Mesothelial cell of epicardium (in vitro differentiated cells): ENCODE measurements at regions not wholly inside any gene's neighbourhood (a gene's known extent, or its start where the extent isn't known, plus 50 kb on each side); places are given as distances from the start of the nearest gene placed in this dataset.

Experiments used
- DNase-seq, 2 experiments: peaks; one replicate each; pipeline ENCODE4 v3.0.0; 2021; ENCODE audit warnings: low spot score in 2 of 2; ENCODE audit not compliant: unreplicated experiment in 2 of 2
- H3K27ac Mint-ChIP-seq: 2 replicates; pipeline ENCODE4 v1.8.0; 2021; ENCODE audit warnings: mixed read lengths
- H3K27me3 Mint-ChIP-seq: 2 replicates; pipeline ENCODE4 v1.8.0; 2021; ENCODE audit warnings: low read depth, mixed read lengths
- H3K36me3 Mint-ChIP-seq: 2 replicates; pipeline ENCODE4 v1.8.0; 2021; ENCODE audit warnings: mixed read lengths
- H3K4me1 Mint-ChIP-seq: 2 replicates; pipeline ENCODE4 v1.8.0; 2021; ENCODE audit warnings: mixed read lengths
- H3K4me3 Mint-ChIP-seq: 2 replicates; pipeline ENCODE4 v1.8.0; 2021; ENCODE audit warnings: mild to moderate bottlenecking, moderate library complexity, mixed read lengths
- H3K9me3 Mint-ChIP-seq: 2 replicates; pipeline ENCODE4 v1.8.0; 2021; ENCODE audit warnings: mixed read lengths
- CTCF ChIP-seq: fragments of 200-600 bp; sonication (generic); IDR thresholded peaks from one replicate; pipeline ENCODE4 v1.5.0; 2021; ENCODE audit warnings: antibody characterized with exemption; ENCODE audit not compliant: unreplicated experiment

- peaks cover 5% of the 10 kb centered on the region for H3K9me3 Mint-ChIP-seq
- H3K27ac Mint-ChIP-seq, result no peak overlapping the region
- H3K4me3 Mint-ChIP-seq, result no peak overlapping the region
- H3K36me3 Mint-ChIP-seq, result no peaks in the 10 kb centered on the region
- H3K27me3 Mint-ChIP-seq, result no peaks in the 10 kb centered on the region
- no peak for DNase-seq
- no peak for TF ChIP-seq CTCF
- H3K4me1 Mint-ChIP-seq, result no peaks in the 10 kb centered on the region
These were observed 304.2 kb downstream of the DNAH5 start for GRCh38 chr5:13640270-13640669.

DNA sequence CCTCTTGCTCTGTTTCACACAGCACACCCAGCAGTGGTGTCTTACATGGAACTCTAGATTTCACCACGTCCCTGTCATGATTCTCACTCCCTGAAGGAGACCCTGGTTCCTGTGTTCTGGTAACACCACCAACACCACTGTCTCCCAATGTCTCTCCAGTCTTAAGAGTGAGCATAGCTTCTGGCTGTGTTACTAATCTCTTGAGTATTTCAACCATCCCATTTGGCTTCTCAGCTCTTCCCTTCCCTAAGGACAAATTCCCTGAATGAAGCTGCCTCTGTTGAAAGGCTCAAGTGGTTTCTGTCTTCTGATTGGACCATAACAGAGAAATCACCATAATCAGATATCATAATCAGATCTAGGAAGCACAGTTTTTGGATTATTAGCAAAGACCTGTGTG is 311.8 kb downstream of the DNAH5 start:
- Mint-ChIP-seq H3K4me3 (no peak overlapping the region), H3K27ac (no peak overlapping the region), H3K36me3 (no peaks in the 10 kb centered on the region), H3K9me3 (no peaks in the 10 kb centered on the region), H3K27me3 (no peaks in the 10 kb centered on the region), H3K4me1 (no peaks in the 10 kb centered on the region)
- no peak for DNase-seq
- no peak for TF ChIP-seq CTCF

GRCh38 chr5:13629218-13629617 is 315.3 kb downstream of the DNAH5 start:
- TF ChIP-seq CTCF, result no peak
- Mint-ChIP-seq H3K4me1 (no peaks in the 10 kb centered on the region), H3K36me3 (no peaks in the 10 kb centered on the region), H3K4me3 (no peak overlapping the region), H3K9me3 (no peaks in the 10 kb centered on the region), H3K27ac (no peak overlapping the region), H3K27me3 (no peaks in the 10 kb centered on the region)
- no peak for DNase-seq

DNA sequence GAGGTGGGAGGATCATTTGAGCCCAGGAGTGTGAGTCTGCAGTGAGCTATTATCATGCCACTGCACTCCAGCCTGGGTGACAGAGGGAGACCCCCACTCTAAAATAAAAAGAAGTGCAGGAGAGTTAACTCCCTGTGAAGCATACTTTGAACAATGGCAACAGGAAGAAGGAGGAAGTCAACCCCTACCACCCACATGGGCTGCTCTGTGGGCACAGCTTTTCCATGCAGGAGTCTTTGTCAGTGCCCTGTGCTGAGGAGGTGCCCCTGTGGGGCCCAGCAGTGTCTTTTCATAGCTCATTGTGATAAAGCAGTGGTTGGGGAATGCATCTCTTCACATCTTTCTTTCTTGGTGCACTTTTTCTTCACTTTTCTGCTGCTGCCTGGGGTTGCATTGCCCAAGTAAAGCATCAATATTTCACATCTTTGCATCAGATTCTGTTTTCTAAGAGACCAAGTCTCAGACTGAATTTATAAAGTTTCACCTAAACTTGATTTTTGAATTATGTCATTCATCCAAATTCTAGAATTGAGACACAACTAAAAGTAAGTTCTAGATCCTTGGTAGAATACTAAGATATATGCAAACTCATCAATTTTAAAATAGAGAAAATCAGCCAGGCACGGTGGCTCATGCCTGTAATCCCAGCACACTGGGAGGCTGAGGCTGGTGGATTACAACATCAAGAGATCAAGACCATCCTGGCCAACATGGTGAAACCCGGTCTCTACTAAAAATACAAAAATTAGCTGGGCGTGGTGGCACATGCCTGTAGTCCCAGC is 316.6 kb downstream of the DNAH5 start:
- TF ChIP-seq CTCF, result no peak
- H3K27ac Mint-ChIP-seq, result no peak overlapping the region
- H3K9me3 Mint-ChIP-seq, result no peaks in the 10 kb centered on the region
- DNase-seq, result no peak
- no peaks in the 10 kb centered on the region for H3K27me3 Mint-ChIP-seq
- H3K4me1 Mint-ChIP-seq, result no peaks in the 10 kb centered on the region
- no peak overlapping the region for H3K4me3 Mint-ChIP-seq
- H3K36me3 Mint-ChIP-seq, result no peaks in the 10 kb centered on the region

GRCh38 chr5:13625616-13626198 is 318.8 kb downstream of the DNAH5 start:
- no peaks in the 10 kb centered on the region for H3K27me3 Mint-ChIP-seq
- TF ChIP-seq CTCF, result no peak
- no peaks in the 10 kb centered on the region for H3K4me1 Mint-ChIP-seq
- DNase-seq, result no peak
- no peaks in the 10 kb centered on the region for H3K9me3 Mint-ChIP-seq
- H3K4me3 Mint-ChIP-seq, result no peak overlapping the region
- H3K36me3 Mint-ChIP-seq, result no peaks in the 10 kb centered on the region
- H3K27ac Mint-ChIP-seq, result no peak overlapping the region
